ENCODE measurements at regions not wholly inside any gene's neighbourhood (a gene's known extent, or its start where the extent isn't known, plus 50 kb on each side); places are given as distances from the start of the nearest gene placed in this dataset.
"Not testable (repeated sequence)": the region's sequence is repeated elsewhere in the genome, so short reads cannot be mapped to it uniquely, and the experiment has no call there.

DNA sequence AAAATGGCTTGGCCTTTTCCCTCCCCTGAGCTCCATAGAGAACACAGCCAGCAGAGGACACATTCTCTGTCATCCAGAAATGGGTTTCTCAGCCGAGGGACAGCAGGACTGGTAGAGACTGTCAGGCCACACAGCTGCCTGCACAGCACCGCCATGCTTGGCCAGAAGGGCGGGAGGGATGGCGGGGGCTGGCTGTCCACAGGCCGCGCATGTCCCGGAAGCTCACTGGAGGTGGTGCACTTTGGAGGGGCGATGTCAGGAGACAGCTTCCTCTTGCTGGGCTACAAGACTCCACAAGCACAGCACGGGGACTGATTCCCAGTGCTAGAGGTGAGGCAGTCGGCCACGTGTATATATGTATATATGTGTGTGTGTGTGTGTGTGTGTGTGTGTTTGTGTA is 125.3 kb downstream of the GOLGA6L4 start:
- H3K79me1 ChIP-seq (ENCODE audit: low read depth in 1 of 2, low read length in 2 of 2); H2BK120ac ChIP-seq (ENCODE audit: low read depth, low read length); H3K23ac ChIP-seq (ENCODE audit: low read depth, low read length); H2AK5ac ChIP-seq (ENCODE audit: low read depth, low read length); H3K9ac ChIP-seq (ENCODE audit: low read depth, low read length); H4K5ac ChIP-seq (ENCODE audit: low read depth, low read length); in situ Hi-C loops (cut with MboI; ENCODE audit: low sequenced_read_pairs); H2BK5ac ChIP-seq (ENCODE audit: low read depth, low read length, poor library complexity, severe bottlenecking); H2BK20ac ChIP-seq (ENCODE audit: low read depth, low read length); CTCF ChIA-PET; BruUV-seq (replicated peaks); H2AFZ ChIP-seq (replicated peaks; ENCODE audit: low read length, poor library complexity); H3K4ac ChIP-seq (ENCODE audit: low read depth, low read length); H3K36me3 ChIP-seq (ENCODE audit: control insufficient read depth, insufficient read depth, low read length); ATAC-seq (ENCODE audit: low read depth); H4K8ac ChIP-seq (ENCODE audit: low read depth in 2 of 2, low read length in 2 of 2); intact Hi-C loops (cut with micrococcal nuclease); POLR2A ChIA-PET (ENCODE audit: unreplicated experiment); H4K91ac ChIP-seq (ENCODE audit: insufficient read depth, low read depth, low read length); H3K9me1 ChIP-seq (ENCODE audit: insufficient read depth, low read length); H3K9me3 ChIP-seq (ENCODE audit: control insufficient read depth, insufficient read depth, low read length); H3K4me3 ChIP-seq (ENCODE audit: insufficient read depth, low read depth, low read length); H3K4me2 ChIP-seq (ENCODE audit: low read depth, low read length); H3K14ac ChIP-seq (replicated peaks; ENCODE audit: low read depth, low read length); H2AK9ac ChIP-seq (replicated peaks; ENCODE audit: low read depth, low read length, poor library complexity); H3K4me1 ChIP-seq (ENCODE audit: control insufficient read depth, insufficient read depth, low read length); H3K18ac ChIP-seq (ENCODE audit: low read depth, low read length); H3K27me3 ChIP-seq (ENCODE audit: control insufficient read depth, insufficient read depth, low read length); DNase-seq; H3K27ac ChIP-seq (ENCODE audit: insufficient read depth, low read length); H3K56ac ChIP-seq (ENCODE audit: extremely low read depth, insufficient read depth, low read length); H4K20me1 ChIP-seq (ENCODE audit: insufficient read depth, low read length); H2BK15ac ChIP-seq (ENCODE audit: low read depth, low read length); dilution Hi-C loops (cut with HindIII; ENCODE audit: low sequenced_read_pairs, unreplicated experiment): not testable (repeated sequence)
- WGBS, 2 experiments (ENCODE audit: extremely low coverage in 2 of 2, insufficient read length in 1 of 2): no CpG with 5 or more reads among the region's 11 CpGs

DNA sequence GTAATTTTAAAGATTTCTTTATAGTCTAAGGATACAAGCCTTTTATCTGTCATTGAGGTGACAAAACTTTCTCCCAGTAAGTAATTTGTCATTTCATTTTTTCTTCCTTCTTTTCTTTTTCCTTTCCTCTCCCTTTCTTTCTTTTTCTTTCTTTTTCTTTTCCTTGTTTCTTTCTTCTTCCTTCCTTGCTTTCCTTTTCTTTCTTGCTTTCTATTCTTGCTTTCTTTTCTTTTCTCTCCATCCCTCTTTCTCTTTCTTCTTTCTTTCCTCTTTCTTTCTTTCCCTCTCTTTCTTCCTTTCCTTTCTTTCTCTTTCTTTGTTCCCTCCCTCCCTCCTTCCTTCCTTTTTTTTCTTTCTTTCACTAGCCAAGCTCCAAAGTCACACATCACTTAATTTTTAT is 148.8 kb downstream of the GOLGA6L4 start:
- H3K9me1 ChIP-seq (ENCODE audit: insufficient read depth, low read length); H3K9me3 ChIP-seq (ENCODE audit: control insufficient read depth, insufficient read depth, low read length); H2BK5ac ChIP-seq (ENCODE audit: low read depth, low read length, poor library complexity, severe bottlenecking); H3K27ac ChIP-seq (ENCODE audit: insufficient read depth, low read length); H3K18ac ChIP-seq (ENCODE audit: low read depth, low read length); H3K4me2 ChIP-seq (ENCODE audit: low read depth, low read length); H3K14ac ChIP-seq (replicated peaks; ENCODE audit: low read depth, low read length); H3K79me1 ChIP-seq (ENCODE audit: low read depth in 1 of 2, low read length in 2 of 2); H2BK15ac ChIP-seq (ENCODE audit: low read depth, low read length); H3K23ac ChIP-seq (ENCODE audit: low read depth, low read length); H3K27me3 ChIP-seq (ENCODE audit: control insufficient read depth, insufficient read depth, low read length); H2BK20ac ChIP-seq (ENCODE audit: low read depth, low read length); H4K91ac ChIP-seq (ENCODE audit: insufficient read depth, low read depth, low read length); H3K36me3 ChIP-seq (ENCODE audit: control insufficient read depth, insufficient read depth, low read length); H3K56ac ChIP-seq (ENCODE audit: extremely low read depth, insufficient read depth, low read length); in situ Hi-C loops (cut with MboI; ENCODE audit: low sequenced_read_pairs); dilution Hi-C loops (cut with HindIII; ENCODE audit: low sequenced_read_pairs, unreplicated experiment); H2AK9ac ChIP-seq (replicated peaks; ENCODE audit: low read depth, low read length, poor library complexity); H3K4me3 ChIP-seq (ENCODE audit: insufficient read depth, low read depth, low read length); H3K9ac ChIP-seq (ENCODE audit: low read depth, low read length); DNase-seq; H4K5ac ChIP-seq (ENCODE audit: low read depth, low read length); intact Hi-C loops (cut with micrococcal nuclease); H2AFZ ChIP-seq (replicated peaks; ENCODE audit: low read length, poor library complexity); CTCF ChIA-PET; POLR2A ChIA-PET (ENCODE audit: unreplicated experiment); H2AK5ac ChIP-seq (ENCODE audit: low read depth, low read length); H4K20me1 ChIP-seq (ENCODE audit: insufficient read depth, low read length); H3K4me1 ChIP-seq (ENCODE audit: control insufficient read depth, insufficient read depth, low read length); ATAC-seq (ENCODE audit: low read depth); H3K4ac ChIP-seq (ENCODE audit: low read depth, low read length); H2BK120ac ChIP-seq (ENCODE audit: low read depth, low read length); BruUV-seq (replicated peaks); H4K8ac ChIP-seq (ENCODE audit: low read depth in 2 of 2, low read length in 2 of 2): not testable (repeated sequence)

Data from IMR-90 (cell line).